K562 (cell line): ENCODE measurements at regions not wholly inside any gene's neighbourhood (a gene's known extent, or its start where the extent isn't known, plus 50 kb on each side); places are given as distances from the start of the nearest gene placed in this dataset.

ENCODE experiments used
- BHLHE40 ChIP-seq: IDR thresholded peaks from 2 replicates; pipeline ENCODE4 v1.6.1; 2011; ENCODE audit warnings: low read length, improper control_type of control experiment
- EZH2 ChIP-seq: IDR thresholded peaks from 2 replicates; pipeline ENCODE4 v1.6.1; 2012; ENCODE audit warnings: low read depth, mild to moderate bottlenecking, inconsistent platforms, low read length, borderline replicate concordance
- FOXO4 ChIP-seq: fragments of 450-650 bp; formaldehyde crosslinking; IDR thresholded peaks from 2 replicates; pipeline ENCODE4 v1.4.0; 2020; ENCODE audit warnings: mild to moderate bottlenecking, moderate library complexity
- HCFC1 ChIP-seq: IDR thresholded peaks from 2 replicates; pipeline ENCODE4 v1.6.1; 2012; ENCODE audit warnings: low read depth, low read length, improper control_type of control experiment
- NFXL1 ChIP-seq: fragments of 450-650 bp; formaldehyde crosslinking; IDR thresholded peaks from 2 replicates; pipeline ENCODE4 v1.4.0; 2021; ENCODE audit warnings: mild to moderate bottlenecking
- ZKSCAN1 ChIP-seq: fragments of 150-350 bp; IDR thresholded peaks from 2 replicates; pipeline ENCODE4 v1.6.1; 2016; ENCODE audit warnings: low read depth, low read length
- ZNF384 ChIP-seq: IDR thresholded peaks from 2 replicates; pipeline ENCODE4 v1.6.1; 2012; ENCODE audit warnings: low read depth, low read length, improper control_type of control experiment
- TF ChIP-seq, protein P1 (sequence below), 3 experiments: IDR thresholded peaks in 2 of 3; conservative IDR thresholded peaks in 1 of 3; 2 replicates each; pipeline ENCODE4 v1.5.1; 2011 to 2012; ENCODE audit warnings: low read length in 3 of 3, mild to moderate bottlenecking in 3 of 3, control low read depth in 2 of 3, improper control_type of control experiment in 1 of 3, inconsistent platforms in 1 of 3, low read depth in 1 of 3, mixed read lengths in 1 of 3, moderate library complexity in 1 of 3; ENCODE audit not compliant: insufficient read depth in 2 of 3
- TF ChIP-seq, protein P2 (sequence below): fragments of 450-650 bp; IDR thresholded peaks from 2 replicates; pipeline ENCODE4 v1.6.1; 2017; ENCODE audit warnings: antibody characterized with exemption, mild to moderate bottlenecking
- TF ChIP-seq, protein P3 (sequence below), 2 experiments: fragments of 450-650 bp; formaldehyde crosslinking in 1 of 2; IDR thresholded peaks; 2 replicates each; pipeline versions ENCODE4 v1.4.0 to v1.6.1; 2014 to 2020; ENCODE audit warnings: mild to moderate bottlenecking in 2 of 2, borderline replicate concordance in 1 of 2, low read depth in 1 of 2

DNA sequence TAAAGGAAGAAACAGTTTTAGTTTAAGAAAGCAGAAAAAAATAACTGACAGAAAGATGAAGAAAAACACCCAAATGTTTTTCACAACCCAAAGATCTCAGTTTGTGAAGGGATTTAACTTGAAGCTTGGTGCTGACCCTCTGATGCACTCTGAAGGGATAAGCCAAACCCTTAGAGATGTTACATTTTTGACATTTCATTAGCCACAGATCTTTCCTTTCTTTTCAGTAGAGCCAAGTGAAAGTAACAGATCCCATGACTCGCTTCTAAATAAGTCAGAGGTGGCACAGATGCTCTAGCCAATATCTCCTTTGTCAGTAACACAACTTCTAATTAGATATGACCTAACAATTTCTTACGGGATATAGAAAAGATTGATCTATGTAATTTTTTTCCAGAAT lies 394.5 kb upstream of the EDIL3 start:
- TF ChIP-seq ZNF384 (no peak), BHLHE40 (no peak), EZH2 (no peak), FOXO4 (CRISPR knock-in tag) (no peak), NFXL1 (CRISPR knock-in tag) (no peak), HCFC1 (no peak), ZKSCAN1 (no peak)
- TF ChIP-seq, protein P1, sequence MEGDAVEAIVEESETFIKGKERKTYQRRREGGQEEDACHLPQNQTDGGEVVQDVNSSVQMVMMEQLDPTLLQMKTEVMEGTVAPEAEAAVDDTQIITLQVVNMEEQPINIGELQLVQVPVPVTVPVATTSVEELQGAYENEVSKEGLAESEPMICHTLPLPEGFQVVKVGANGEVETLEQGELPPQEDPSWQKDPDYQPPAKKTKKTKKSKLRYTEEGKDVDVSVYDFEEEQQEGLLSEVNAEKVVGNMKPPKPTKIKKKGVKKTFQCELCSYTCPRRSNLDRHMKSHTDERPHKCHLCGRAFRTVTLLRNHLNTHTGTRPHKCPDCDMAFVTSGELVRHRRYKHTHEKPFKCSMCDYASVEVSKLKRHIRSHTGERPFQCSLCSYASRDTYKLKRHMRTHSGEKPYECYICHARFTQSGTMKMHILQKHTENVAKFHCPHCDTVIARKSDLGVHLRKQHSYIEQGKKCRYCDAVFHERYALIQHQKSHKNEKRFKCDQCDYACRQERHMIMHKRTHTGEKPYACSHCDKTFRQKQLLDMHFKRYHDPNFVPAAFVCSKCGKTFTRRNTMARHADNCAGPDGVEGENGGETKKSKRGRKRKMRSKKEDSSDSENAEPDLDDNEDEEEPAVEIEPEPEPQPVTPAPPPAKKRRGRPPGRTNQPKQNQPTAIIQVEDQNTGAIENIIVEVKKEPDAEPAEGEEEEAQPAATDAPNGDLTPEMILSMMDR (IDR thresholded peaks at IDR 0.05 in 2 of 3, conservative IDR thresholded peaks at IDR 0.05 in 1 of 3; ENCODE audit: insufficient read depth in 2 of 3, low read depth in 1 of 3, low read length in 3 of 3), result no peak
- TF ChIP-seq, protein P2, sequence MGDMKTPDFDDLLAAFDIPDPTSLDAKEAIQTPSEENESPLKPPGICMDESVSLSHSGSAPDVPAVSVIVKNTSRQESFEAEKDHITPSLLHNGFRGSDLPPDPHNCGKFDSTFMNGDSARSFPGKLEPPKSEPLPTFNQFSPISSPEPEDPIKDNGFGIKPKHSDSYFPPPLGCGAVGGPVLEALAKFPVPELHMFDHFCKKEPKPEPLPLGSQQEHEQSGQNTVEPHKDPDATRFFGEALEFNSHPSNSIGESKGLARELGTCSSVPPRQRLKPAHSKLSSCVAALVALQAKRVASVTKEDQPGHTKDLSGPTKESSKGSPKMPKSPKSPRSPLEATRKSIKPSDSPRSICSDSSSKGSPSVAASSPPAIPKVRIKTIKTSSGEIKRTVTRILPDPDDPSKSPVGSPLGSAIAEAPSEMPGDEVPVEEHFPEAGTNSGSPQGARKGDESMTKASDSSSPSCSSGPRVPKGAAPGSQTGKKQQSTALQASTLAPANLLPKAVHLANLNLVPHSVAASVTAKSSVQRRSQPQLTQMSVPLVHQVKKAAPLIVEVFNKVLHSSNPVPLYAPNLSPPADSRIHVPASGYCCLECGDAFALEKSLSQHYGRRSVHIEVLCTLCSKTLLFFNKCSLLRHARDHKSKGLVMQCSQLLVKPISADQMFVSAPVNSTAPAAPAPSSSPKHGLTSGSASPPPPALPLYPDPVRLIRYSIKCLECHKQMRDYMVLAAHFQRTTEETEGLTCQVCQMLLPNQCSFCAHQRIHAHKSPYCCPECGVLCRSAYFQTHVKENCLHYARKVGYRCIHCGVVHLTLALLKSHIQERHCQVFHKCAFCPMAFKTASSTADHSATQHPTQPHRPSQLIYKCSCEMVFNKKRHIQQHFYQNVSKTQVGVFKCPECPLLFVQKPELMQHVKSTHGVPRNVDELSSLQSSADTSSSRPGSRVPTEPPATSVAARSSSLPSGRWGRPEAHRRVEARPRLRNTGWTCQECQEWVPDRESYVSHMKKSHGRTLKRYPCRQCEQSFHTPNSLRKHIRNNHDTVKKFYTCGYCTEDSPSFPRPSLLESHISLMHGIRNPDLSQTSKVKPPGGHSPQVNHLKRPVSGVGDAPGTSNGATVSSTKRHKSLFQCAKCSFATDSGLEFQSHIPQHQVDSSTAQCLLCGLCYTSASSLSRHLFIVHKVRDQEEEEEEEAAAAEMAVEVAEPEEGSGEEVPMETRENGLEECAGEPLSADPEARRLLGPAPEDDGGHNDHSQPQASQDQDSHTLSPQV, result no peak
- TF ChIP-seq, protein P3, sequence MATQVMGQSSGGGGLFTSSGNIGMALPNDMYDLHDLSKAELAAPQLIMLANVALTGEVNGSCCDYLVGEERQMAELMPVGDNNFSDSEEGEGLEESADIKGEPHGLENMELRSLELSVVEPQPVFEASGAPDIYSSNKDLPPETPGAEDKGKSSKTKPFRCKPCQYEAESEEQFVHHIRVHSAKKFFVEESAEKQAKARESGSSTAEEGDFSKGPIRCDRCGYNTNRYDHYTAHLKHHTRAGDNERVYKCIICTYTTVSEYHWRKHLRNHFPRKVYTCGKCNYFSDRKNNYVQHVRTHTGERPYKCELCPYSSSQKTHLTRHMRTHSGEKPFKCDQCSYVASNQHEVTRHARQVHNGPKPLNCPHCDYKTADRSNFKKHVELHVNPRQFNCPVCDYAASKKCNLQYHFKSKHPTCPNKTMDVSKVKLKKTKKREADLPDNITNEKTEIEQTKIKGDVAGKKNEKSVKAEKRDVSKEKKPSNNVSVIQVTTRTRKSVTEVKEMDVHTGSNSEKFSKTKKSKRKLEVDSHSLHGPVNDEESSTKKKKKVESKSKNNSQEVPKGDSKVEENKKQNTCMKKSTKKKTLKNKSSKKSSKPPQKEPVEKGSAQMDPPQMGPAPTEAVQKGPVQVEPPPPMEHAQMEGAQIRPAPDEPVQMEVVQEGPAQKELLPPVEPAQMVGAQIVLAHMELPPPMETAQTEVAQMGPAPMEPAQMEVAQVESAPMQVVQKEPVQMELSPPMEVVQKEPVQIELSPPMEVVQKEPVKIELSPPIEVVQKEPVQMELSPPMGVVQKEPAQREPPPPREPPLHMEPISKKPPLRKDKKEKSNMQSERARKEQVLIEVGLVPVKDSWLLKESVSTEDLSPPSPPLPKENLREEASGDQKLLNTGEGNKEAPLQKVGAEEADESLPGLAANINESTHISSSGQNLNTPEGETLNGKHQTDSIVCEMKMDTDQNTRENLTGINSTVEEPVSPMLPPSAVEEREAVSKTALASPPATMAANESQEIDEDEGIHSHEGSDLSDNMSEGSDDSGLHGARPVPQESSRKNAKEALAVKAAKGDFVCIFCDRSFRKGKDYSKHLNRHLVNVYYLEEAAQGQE (IDR thresholded peaks at IDR 0.05; ENCODE audit: borderline replicate concordance), result no peak
- TF ChIP-seq, protein P3 (CRISPR knock-in tag; IDR thresholded peaks at IDR 0.05; ENCODE audit: low read depth), result no peak
